ENCODE measurements at regions not wholly inside any gene's neighbourhood (a gene's known extent, or its start where the extent isn't known, plus 50 kb on each side); places are given as distances from the start of the nearest gene placed in this dataset.

- Histone ChIP-seq H3K9me3 (no peaks in the 10 kb centered on the region), H3K4me3 (no peak overlapping the region), H3K27me3 (no peaks in the 10 kb centered on the region), H3K27ac (no peak overlapping the region), H3K36me3 (no peaks in the 10 kb centered on the region), H3K4me1 (no peaks in the 10 kb centered on the region)
- TF ChIP-seq POLR2AphosphoS5 (IDR thresholded peaks at IDR 0.05): no peak
- no peak for TF ChIP-seq CTCF (IDR thresholded peaks at IDR 0.05)
- no peak for TF ChIP-seq EP300 (IDR thresholded peaks at IDR 0.05)
- TF ChIP-seq POLR2A (IDR thresholded peaks at IDR 0.05): no peak
- 70 to 76% methylated on average over 3 of the region's 3 CpGs for WGBS, 2 donors
- DNase-seq: no peak
- ATAC-seq (ENCODE audit: low FRiP score in 2 of 2): no peak
Measured at GRCh38 chr9:104280178-104280560, 186.1 kb downstream of the SMC2 start.

GRCh38 chr9:104280711-104281110, 186.6 kb downstream of the SMC2 start:
- H3K4me1 ChIP-seq: no peaks in the 10 kb centered on the region
- ATAC-seq (ENCODE audit: low FRiP score in 2 of 2) (no peak), DNase-seq (no peak)
- TF ChIP-seq EP300 (IDR thresholded peaks at IDR 0.05) (no peak), POLR2A (IDR thresholded peaks at IDR 0.05) (no peak), POLR2AphosphoS5 (IDR thresholded peaks at IDR 0.05) (no peak), CTCF (IDR thresholded peaks at IDR 0.05) (no peak)
- H3K36me3 ChIP-seq: no peaks in the 10 kb centered on the region
- H3K4me3 ChIP-seq: no peak overlapping the region
- no peak overlapping the region for H3K27ac ChIP-seq
- no peaks in the 10 kb centered on the region for H3K27me3 ChIP-seq
- WGBS, 2 donors: 77 to 81% methylated on average over 1 of the region's 1 CpG
- no peaks in the 10 kb centered on the region for H3K9me3 ChIP-seq

- no peak for TF ChIP-seq CTCF (IDR thresholded peaks at IDR 0.05)
- TF ChIP-seq POLR2AphosphoS5 (IDR thresholded peaks at IDR 0.05): no peak
- no peak for TF ChIP-seq POLR2A (IDR thresholded peaks at IDR 0.05)
- no peak for TF ChIP-seq EP300 (IDR thresholded peaks at IDR 0.05)
- no peak overlapping the region for H3K4me3 ChIP-seq
- H3K27ac ChIP-seq: no peak overlapping the region
- ATAC-seq (ENCODE audit: low FRiP score in 2 of 2) (no peak), DNase-seq (no peak)
- WGBS, 2 donors: 72 to 73% methylated on average over 1 of the region's 1 CpG
- H3K36me3 ChIP-seq: no peaks in the 10 kb centered on the region
- H3K27me3 ChIP-seq: no peaks in the 10 kb centered on the region
- H3K9me3 ChIP-seq: no peaks in the 10 kb centered on the region
- H3K4me1 ChIP-seq: no peaks in the 10 kb centered on the region
Measured at GRCh38 chr9:104286187-104286586, 192.1 kb downstream of the SMC2 start.

GRCh38 chr9:104286799-104287198, 192.7 kb downstream of the SMC2 start:
- Histone ChIP-seq H3K36me3 (no peaks in the 10 kb centered on the region), H3K4me1 (no peaks in the 10 kb centered on the region), H3K9me3 (no peaks in the 10 kb centered on the region), H3K4me3 (no peak overlapping the region), H3K27ac (no peak overlapping the region), H3K27me3 (no peaks in the 10 kb centered on the region)
- TF ChIP-seq EP300 (IDR thresholded peaks at IDR 0.05) (no peak), CTCF (IDR thresholded peaks at IDR 0.05) (no peak), POLR2AphosphoS5 (IDR thresholded peaks at IDR 0.05) (no peak), POLR2A (IDR thresholded peaks at IDR 0.05) (no peak)
- ATAC-seq (ENCODE audit: low FRiP score in 2 of 2) (no peak), DNase-seq (no peak)
- WGBS, 2 donors: 58 to 67% methylated on average over 2 of the region's 2 CpGs

GRCh38 chr9:104287253-104287878, 193.3 kb downstream of the SMC2 start:
- TF ChIP-seq POLR2A (IDR thresholded peaks at IDR 0.05) (no peak), POLR2AphosphoS5 (IDR thresholded peaks at IDR 0.05) (no peak), CTCF (IDR thresholded peaks at IDR 0.05) (no peak), EP300 (IDR thresholded peaks at IDR 0.05) (no peak)
- no peaks in the 10 kb centered on the region for H3K27me3 ChIP-seq
- H3K27ac ChIP-seq: no peak overlapping the region
- 88% methylated on average over 5 of the region's 5 CpGs for WGBS, 2 donors
- H3K36me3 ChIP-seq: no peaks in the 10 kb centered on the region
- no peaks in the 10 kb centered on the region for H3K4me1 ChIP-seq
- DNase-seq: no peak
- H3K9me3 ChIP-seq: no peaks in the 10 kb centered on the region
- no peak overlapping the region for H3K4me3 ChIP-seq
- ATAC-seq (ENCODE audit: low FRiP score in 2 of 2): no peak

All from upper lobe of left lung (tissue), 6 donors.